ENCODE measurements at regions not wholly inside any gene's neighbourhood (a gene's known extent, or its start where the extent isn't known, plus 50 kb on each side); places are given as distances from the start of the nearest gene placed in this dataset.

- ATAC-seq = peak; percentile 44
- WGBS, 2 donors (ENCODE audit: low coverage in 1 of 2) = 31 to 38% methylated on average over 12 of the region's 14 CpGs
- H3K4me3 ChIP-seq = no peak overlapping the region
- H3K27me3 ChIP-seq = peaks cover 62% of the 10 kb centered on the region
- no peaks in the 10 kb centered on the region for H3K9me3 ChIP-seq
- H3K4me1 ChIP-seq = peaks cover 0 to 10% (median 3%) of the 10 kb centered on the region in 3 donors
- H3K36me3 ChIP-seq = no peaks in the 10 kb centered on the region
- no peak overlapping the region for H3K27ac ChIP-seq
- TF ChIP-seq POLR2AphosphoS5 (IDR thresholded peaks at IDR 0.05) (no peak), POLR2A (IDR thresholded peaks at IDR 0.05) (no peak), EP300 (IDR thresholded peaks at IDR 0.05) (no peak)
These were observed 52.5 kb downstream of the KCNF1 start for GRCh38 chr2:10964052-10964790.

DNA sequence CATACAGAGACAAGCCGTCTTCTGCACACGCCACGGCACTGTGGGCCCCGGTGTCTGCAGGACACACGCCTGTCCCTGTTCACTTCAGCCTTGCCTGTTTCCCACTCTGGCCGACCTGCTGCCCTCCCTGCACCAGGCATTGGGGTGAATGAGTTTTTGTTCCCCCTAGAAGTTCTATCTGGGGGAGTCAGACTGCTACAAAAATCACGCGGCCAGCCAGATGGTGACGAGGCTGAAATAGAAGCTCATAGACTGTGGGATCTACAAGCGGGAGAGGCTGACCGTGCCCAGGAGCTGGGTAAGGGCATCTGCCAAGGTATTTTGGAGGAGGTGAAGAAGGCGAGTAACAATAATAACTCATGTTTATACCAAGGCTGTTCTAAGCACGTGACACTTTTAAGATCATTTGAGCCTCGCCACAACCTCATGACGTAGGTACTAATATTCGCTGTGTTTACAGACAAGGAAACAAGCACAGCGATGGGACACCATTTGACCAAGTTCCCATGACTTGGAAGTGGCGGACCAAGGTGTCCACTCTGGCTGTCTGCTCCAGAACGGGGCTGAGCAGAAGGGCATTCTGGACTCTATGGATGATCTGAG, 53.6 kb downstream of the KCNF1 start:
- Histone ChIP-seq H3K4me1 (peaks cover 0 to 10% (median 3%) of the 10 kb centered on the region in 3 donors), H3K27ac (no peak overlapping the region), H3K4me3 (no peak overlapping the region), H3K27me3 (peaks cover 73% of the 10 kb centered on the region), H3K36me3 (no peaks in the 10 kb centered on the region), H3K9me3 (no peaks in the 10 kb centered on the region)
- ATAC-seq = no peak
- no peak for TF ChIP-seq POLR2A (IDR thresholded peaks at IDR 0.05)
- TF ChIP-seq CTCF (IDR thresholded peaks at IDR 0.05) = no peak
- TF ChIP-seq EP300 (IDR thresholded peaks at IDR 0.05) = no peak
- TF ChIP-seq POLR2AphosphoS5 (IDR thresholded peaks at IDR 0.05) = no peak
- WGBS, 2 donors (ENCODE audit: low coverage in 1 of 2) = 93 to 97% methylated on average over 5 to 15 of the region's 19 CpGs

DNA sequence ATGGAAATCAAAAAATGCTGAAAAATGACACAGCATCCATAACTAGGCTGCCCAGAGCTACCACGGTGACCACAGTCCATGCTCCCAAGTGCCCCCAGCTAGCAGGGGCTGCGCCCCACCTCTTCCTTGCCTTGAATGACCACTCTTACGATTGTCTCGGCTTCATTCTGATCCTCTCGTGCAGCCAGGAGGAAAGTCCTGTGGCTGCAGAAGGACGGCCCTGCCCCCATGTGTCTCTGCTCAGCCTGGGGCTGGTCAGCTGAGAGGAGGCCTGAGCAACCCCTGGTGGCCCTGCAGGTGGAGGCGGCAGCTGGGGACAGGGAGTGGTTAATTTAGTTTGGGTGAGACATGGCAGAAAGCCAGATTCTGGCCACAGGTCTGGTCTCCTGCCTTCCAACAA, 54.3 kb downstream of the KCNF1 start:
- 90 to 100% methylated on average over 1 to 2 of the region's 7 CpGs for WGBS, 2 donors (ENCODE audit: low coverage in 1 of 2)

GRCh38 chr2:10966741-10967140, 55.0 kb downstream of the KCNF1 start:
- TF ChIP-seq EP300 (IDR thresholded peaks at IDR 0.05) (no peak), POLR2AphosphoS5 (IDR thresholded peaks at IDR 0.05) (no peak), POLR2A (IDR thresholded peaks at IDR 0.05) (no peak), CTCF (IDR thresholded peaks at IDR 0.05) (no peak)
- H3K36me3 ChIP-seq = no peaks in the 10 kb centered on the region
- H3K27me3 ChIP-seq = peaks cover 74% of the 10 kb centered on the region
- WGBS, 2 donors (ENCODE audit: low coverage in 1 of 2) = 62 to 82% methylated on average over 3 to 6 of the region's 13 CpGs
- H3K9me3 ChIP-seq = no peaks in the 10 kb centered on the region
- ATAC-seq = no peak
- no peak overlapping the region for H3K27ac ChIP-seq
- H3K4me1 ChIP-seq = peaks cover 0 to 10% (median 3%) of the 10 kb centered on the region in 3 donors
- no peak overlapping the region for H3K4me3 ChIP-seq

More for the DNA sequence above, 54.3 kb downstream of the KCNF1 start:
- Histone ChIP-seq H3K36me3 (no peaks in the 10 kb centered on the region), H3K9me3 (no peaks in the 10 kb centered on the region), H3K4me3 (no peak overlapping the region), H3K27me3 (peaks cover 74% of the 10 kb centered on the region), H3K4me1 (peaks cover 0 to 10% (median 3%) of the 10 kb centered on the region in 3 donors), H3K27ac (no peak overlapping the region)
- no peak for TF ChIP-seq POLR2A (IDR thresholded peaks at IDR 0.05)
- no peak for TF ChIP-seq CTCF (IDR thresholded peaks at IDR 0.05)
- TF ChIP-seq POLR2AphosphoS5 (IDR thresholded peaks at IDR 0.05) = no peak
- no peak for TF ChIP-seq EP300 (IDR thresholded peaks at IDR 0.05)
- ATAC-seq = no peak

GRCh38 chr2:10968176-10968575, 56.4 kb downstream of the KCNF1 start:
- Histone ChIP-seq H3K4me3 (no peak overlapping the region), H3K4me1 (peaks cover 0 to 10% (median 3%) of the 10 kb centered on the region in 3 donors), H3K36me3 (no peaks in the 10 kb centered on the region), H3K27ac (no peak overlapping the region), H3K9me3 (no peaks in the 10 kb centered on the region), H3K27me3 (peaks cover 72% of the 10 kb centered on the region)
- TF ChIP-seq POLR2AphosphoS5 (IDR thresholded peaks at IDR 0.05) (no peak), POLR2A (IDR thresholded peaks at IDR 0.05) (no peak), CTCF (IDR thresholded peaks at IDR 0.05) (no peak), EP300 (IDR thresholded peaks at IDR 0.05) (no peak)
- no peak for ATAC-seq
- WGBS, 2 donors (ENCODE audit: low coverage in 1 of 2) = 92 to 100% methylated on average over 1 to 4 of the region's 11 CpGs

Data from gastroesophageal sphincter (tissue), 4 donors.